ENCODE measurements at regions not wholly inside any gene's neighbourhood (a gene's known extent, or its start where the extent isn't known, plus 50 kb on each side); places are given as distances from the start of the nearest gene placed in this dataset.

GRCh38 chr2:129430911-129431310 is 548.6 kb upstream of the RAB6C start:
- Histone ChIP-seq H3K4me2 (no peak overlapping the region), H3K27ac (no peak overlapping the region), H3K9me2 (ENCODE audit: insufficient read depth) (no peaks in the 10 kb centered on the region), H3K79me2 (ENCODE audit: low read depth) (no peaks in the 10 kb centered on the region), H3F3A (ENCODE audit: insufficient read depth, low read depth) (no peaks in the 10 kb centered on the region), H3K36me3 (ENCODE audit: low read depth) (no peaks in the 10 kb centered on the region), H3K4me3 (no peak overlapping the region), H3K9me3 (ENCODE audit: insufficient read depth, low read depth) (no peaks in the 10 kb centered on the region), H3K27me3 (ENCODE audit: insufficient read depth, low read depth) (peaks cover 61% of the 10 kb centered on the region), H2AFZ (no peak overlapping the region), H4K20me1 (ENCODE audit: insufficient read depth) (no peaks in the 10 kb centered on the region), H3K4me1 (replicated peaks; ENCODE audit: insufficient read depth) (no peaks in the 10 kb centered on the region)
- TF ChIP-seq EZH2 (IDR thresholded peaks at IDR 0.05; ENCODE audit: low read depth): no peak
- TF ChIP-seq CTCF (conservative IDR thresholded peaks at IDR 0.05): no peak
- ChIA-PET POLR2A (ENCODE audit: unreplicated experiment) (no interaction called here), CTCF (no interaction called here)
- no peak for DNase-seq
- BruUV-seq (replicated peaks): no TSS peak
- intact Hi-C loops (cut with micrococcal nuclease; ENCODE audit: unreplicated experiment): no loop called here

GRCh38 chr2:129431881-129432280 is 547.6 kb upstream of the RAB6C start:
- no peak overlapping the region for H3K4me3 ChIP-seq
- no peak overlapping the region for H3K4me2 ChIP-seq
- no peak for DNase-seq
- peaks cover 61% of the 10 kb centered on the region for H3K27me3 ChIP-seq (ENCODE audit: insufficient read depth, low read depth)
- intact Hi-C loops (cut with micrococcal nuclease; ENCODE audit: unreplicated experiment): no loop called here
- TF ChIP-seq EZH2 (IDR thresholded peaks at IDR 0.05; ENCODE audit: low read depth) (no peak), CTCF (conservative IDR thresholded peaks at IDR 0.05) (no peak)
- H3K4me1 ChIP-seq (replicated peaks; ENCODE audit: insufficient read depth): no peaks in the 10 kb centered on the region
- no peaks in the 10 kb centered on the region for H4K20me1 ChIP-seq (ENCODE audit: insufficient read depth)
- BruUV-seq (replicated peaks): no TSS peak
- CTCF ChIA-PET: no interaction called here
- no peak overlapping the region for H3K27ac ChIP-seq
- H3F3A ChIP-seq (ENCODE audit: insufficient read depth, low read depth): no peaks in the 10 kb centered on the region
- POLR2A ChIA-PET (ENCODE audit: unreplicated experiment): no interaction called here
- no peak overlapping the region for H2AFZ ChIP-seq
- H3K9me2 ChIP-seq (ENCODE audit: insufficient read depth): no peaks in the 10 kb centered on the region
- no peaks in the 10 kb centered on the region for H3K9me3 ChIP-seq (ENCODE audit: insufficient read depth, low read depth)
- H3K36me3 ChIP-seq (ENCODE audit: low read depth): no peaks in the 10 kb centered on the region
- H3K79me2 ChIP-seq (ENCODE audit: low read depth): no peaks in the 10 kb centered on the region

DNA sequence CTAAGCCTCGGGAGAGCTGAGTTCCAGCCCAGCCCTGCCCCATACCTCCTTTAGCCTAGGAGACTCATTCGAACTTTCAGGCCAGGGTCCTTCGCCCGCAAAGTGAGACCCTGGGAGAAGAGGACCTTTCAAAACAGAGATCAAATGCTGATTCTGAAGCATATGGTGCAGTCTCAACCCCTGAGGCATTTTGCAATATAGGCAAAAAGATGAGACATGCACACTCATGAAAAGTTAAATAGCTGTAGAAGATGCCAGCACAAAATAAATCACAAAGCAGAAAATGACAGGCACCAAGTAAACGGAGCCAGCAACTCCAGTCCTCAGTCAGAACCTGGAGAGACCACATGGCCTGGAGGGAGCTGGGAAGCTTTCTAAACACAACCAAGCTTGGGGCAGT is 542.7 kb upstream of the RAB6C start:
- H3K79me2 ChIP-seq (ENCODE audit: low read depth): no peaks in the 10 kb centered on the region
- H2AFZ ChIP-seq: no peak overlapping the region
- H3K27ac ChIP-seq: no peak overlapping the region
- intact Hi-C loops (cut with micrococcal nuclease; ENCODE audit: unreplicated experiment): no loop called here
- no peak for DNase-seq
- H3K4me2 ChIP-seq: no peak overlapping the region
- no peaks in the 10 kb centered on the region for H3K9me2 ChIP-seq (ENCODE audit: insufficient read depth)
- peaks cover 25% of the 10 kb centered on the region for H3K27me3 ChIP-seq (ENCODE audit: insufficient read depth, low read depth)
- BruUV-seq (replicated peaks): no TSS peak
- ChIA-PET POLR2A (ENCODE audit: unreplicated experiment) (no interaction called here), CTCF (no interaction called here)
- no peaks in the 10 kb centered on the region for H3F3A ChIP-seq (ENCODE audit: insufficient read depth, low read depth)
- no peak overlapping the region for H3K4me3 ChIP-seq
- no peaks in the 10 kb centered on the region for H3K4me1 ChIP-seq (replicated peaks; ENCODE audit: insufficient read depth)
- H3K9me3 ChIP-seq (ENCODE audit: insufficient read depth, low read depth): no peaks in the 10 kb centered on the region
- no peak for TF ChIP-seq CTCF (conservative IDR thresholded peaks at IDR 0.05)
- no peak for TF ChIP-seq EZH2 (IDR thresholded peaks at IDR 0.05; ENCODE audit: low read depth)
- no peaks in the 10 kb centered on the region for H3K36me3 ChIP-seq (ENCODE audit: low read depth)
- no peaks in the 10 kb centered on the region for H4K20me1 ChIP-seq (ENCODE audit: insufficient read depth)
